ENCODE measurements at regions not wholly inside any gene's neighbourhood (a gene's known extent, or its start where the extent isn't known, plus 50 kb on each side); places are given as distances from the start of the nearest gene placed in this dataset.

DNA sequence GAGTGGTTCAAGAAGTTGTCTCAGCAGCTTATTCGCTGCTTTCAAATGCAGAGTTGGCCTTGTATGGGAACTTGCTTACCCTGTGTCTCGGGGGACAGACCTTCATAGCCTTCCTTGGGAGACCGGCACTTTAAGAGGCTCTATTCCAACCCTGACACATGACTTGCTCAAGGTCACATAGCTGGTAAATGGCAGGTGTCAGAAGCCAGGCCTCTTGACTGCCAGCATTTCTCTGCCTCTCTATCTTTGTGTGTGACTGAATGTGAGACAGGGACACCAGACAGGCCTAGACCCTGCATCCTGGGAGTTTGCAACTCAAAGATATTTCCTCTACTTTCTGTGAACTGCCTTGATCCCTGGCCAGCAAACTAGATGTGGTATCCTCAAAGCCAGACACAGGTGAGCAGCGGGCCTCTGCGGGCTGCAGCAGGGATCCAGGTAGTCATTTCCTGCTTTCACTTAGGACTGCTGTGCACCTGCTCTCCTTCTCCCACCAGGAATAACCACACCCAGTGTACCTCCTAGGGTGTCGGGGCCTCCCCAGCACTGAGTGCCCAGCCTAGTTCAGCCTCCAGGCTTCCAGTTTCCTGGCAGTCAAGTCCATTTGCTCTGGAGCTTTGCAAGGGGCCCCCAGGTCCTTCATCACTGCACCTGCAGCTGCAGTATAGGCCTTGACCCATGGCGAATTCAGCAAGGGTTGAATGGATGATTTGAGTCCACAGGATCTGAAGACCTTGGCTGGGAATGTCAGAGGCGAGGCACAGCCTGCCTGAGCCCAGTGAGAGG is 116.6 kb upstream of the TNRC6C start:
- no peak overlapping the region for H3K4me3 Mint-ChIP-seq
- no peaks in the 10 kb centered on the region for H3K36me3 Mint-ChIP-seq
- no peak for DNase-seq (ENCODE audit: low spot score)
- ATAC-seq = no peak
- ChIA-PET CTCF (no interaction called here), POLR2A (interaction anchor here (0.7 kb wide), 1 partner anchor 61 kb away, joined by 3 read pairs; no protein-coding TSS in a partner anchor)
- no peaks in the 10 kb centered on the region; the same call in 1 of the 2 replicates for H3K27me3 Mint-ChIP-seq (ENCODE audit: low read depth)
- no peaks in the 10 kb centered on the region for H3K9me3 Mint-ChIP-seq
- TF ChIP-seq, protein P1, sequence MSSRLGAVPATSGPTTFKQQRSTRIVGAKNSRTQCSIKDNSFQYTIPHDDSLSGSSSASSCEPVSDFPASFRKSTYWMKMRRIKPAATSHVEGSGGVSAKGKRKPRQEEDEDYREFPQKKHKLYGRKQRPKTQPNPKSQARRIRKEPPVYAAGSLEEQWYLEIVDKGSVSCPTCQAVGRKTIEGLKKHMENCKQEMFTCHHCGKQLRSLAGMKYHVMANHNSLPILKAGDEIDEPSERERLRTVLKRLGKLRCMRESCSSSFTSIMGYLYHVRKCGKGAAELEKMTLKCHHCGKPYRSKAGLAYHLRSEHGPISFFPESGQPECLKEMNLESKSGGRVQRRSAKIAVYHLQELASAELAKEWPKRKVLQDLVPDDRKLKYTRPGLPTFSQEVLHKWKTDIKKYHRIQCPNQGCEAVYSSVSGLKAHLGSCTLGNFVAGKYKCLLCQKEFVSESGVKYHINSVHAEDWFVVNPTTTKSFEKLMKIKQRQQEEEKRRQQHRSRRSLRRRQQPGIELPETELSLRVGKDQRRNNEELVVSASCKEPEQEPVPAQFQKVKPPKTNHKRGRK (CRISPR knock-in tag; IDR thresholded peaks at IDR 0.05; ENCODE audit: borderline replicate concordance) = no peak
- TF ChIP-seq, protein P2, sequence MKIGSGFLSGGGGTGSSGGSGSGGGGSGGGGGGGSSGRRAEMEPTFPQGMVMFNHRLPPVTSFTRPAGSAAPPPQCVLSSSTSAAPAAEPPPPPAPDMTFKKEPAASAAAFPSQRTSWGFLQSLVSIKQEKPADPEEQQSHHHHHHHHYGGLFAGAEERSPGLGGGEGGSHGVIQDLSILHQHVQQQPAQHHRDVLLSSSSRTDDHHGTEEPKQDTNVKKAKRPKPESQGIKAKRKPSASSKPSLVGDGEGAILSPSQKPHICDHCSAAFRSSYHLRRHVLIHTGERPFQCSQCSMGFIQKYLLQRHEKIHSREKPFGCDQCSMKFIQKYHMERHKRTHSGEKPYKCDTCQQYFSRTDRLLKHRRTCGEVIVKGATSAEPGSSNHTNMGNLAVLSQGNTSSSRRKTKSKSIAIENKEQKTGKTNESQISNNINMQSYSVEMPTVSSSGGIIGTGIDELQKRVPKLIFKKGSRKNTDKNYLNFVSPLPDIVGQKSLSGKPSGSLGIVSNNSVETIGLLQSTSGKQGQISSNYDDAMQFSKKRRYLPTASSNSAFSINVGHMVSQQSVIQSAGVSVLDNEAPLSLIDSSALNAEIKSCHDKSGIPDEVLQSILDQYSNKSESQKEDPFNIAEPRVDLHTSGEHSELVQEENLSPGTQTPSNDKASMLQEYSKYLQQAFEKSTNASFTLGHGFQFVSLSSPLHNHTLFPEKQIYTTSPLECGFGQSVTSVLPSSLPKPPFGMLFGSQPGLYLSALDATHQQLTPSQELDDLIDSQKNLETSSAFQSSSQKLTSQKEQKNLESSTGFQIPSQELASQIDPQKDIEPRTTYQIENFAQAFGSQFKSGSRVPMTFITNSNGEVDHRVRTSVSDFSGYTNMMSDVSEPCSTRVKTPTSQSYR (CRISPR knock-in tag; IDR thresholded peaks at IDR 0.05) = no peak
- TF ChIP-seq, protein P3, sequence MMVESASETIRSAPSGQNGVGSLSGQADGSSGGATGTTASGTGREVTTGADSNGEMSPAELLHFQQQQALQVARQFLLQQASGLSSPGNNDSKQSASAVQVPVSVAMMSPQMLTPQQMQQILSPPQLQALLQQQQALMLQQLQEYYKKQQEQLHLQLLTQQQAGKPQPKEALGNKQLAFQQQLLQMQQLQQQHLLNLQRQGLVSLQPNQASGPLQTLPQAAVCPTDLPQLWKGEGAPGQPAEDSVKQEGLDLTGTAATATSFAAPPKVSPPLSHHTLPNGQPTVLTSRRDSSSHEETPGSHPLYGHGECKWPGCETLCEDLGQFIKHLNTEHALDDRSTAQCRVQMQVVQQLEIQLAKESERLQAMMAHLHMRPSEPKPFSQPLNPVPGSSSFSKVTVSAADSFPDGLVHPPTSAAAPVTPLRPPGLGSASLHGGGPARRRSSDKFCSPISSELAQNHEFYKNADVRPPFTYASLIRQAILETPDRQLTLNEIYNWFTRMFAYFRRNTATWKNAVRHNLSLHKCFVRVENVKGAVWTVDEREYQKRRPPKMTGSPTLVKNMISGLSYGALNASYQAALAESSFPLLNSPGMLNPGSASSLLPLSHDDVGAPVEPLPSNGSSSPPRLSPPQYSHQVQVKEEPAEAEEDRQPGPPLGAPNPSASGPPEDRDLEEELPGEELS (CRISPR knock-in tag; IDR thresholded peaks at IDR 0.05) = no peak
- TF ChIP-seq GTF2I (CRISPR knock-in tag; conservative IDR thresholded peaks at IDR 0.05) (no peak), ZNF416 (CRISPR knock-in tag; IDR thresholded peaks at IDR 0.05) (no peak), ZNF219 (CRISPR knock-in tag; IDR thresholded peaks at IDR 0.05; ENCODE audit: borderline replicate concordance) (no peak), ESRRA (CRISPR knock-in tag; IDR thresholded peaks at IDR 0.05; ENCODE audit: borderline replicate concordance) (no peak), NR1H2 (CRISPR knock-in tag; IDR thresholded peaks at IDR 0.05) (no peak)
- TF ChIP-seq, protein P4, sequence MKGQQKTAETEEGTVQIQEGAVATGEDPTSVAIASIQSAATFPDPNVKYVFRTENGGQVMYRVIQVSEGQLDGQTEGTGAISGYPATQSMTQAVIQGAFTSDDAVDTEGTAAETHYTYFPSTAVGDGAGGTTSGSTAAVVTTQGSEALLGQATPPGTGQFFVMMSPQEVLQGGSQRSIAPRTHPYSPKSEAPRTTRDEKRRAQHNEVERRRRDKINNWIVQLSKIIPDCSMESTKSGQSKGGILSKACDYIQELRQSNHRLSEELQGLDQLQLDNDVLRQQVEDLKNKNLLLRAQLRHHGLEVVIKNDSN (CRISPR knock-in tag; IDR thresholded peaks at IDR 0.05) = no peak
- TF ChIP-seq, protein P5, sequence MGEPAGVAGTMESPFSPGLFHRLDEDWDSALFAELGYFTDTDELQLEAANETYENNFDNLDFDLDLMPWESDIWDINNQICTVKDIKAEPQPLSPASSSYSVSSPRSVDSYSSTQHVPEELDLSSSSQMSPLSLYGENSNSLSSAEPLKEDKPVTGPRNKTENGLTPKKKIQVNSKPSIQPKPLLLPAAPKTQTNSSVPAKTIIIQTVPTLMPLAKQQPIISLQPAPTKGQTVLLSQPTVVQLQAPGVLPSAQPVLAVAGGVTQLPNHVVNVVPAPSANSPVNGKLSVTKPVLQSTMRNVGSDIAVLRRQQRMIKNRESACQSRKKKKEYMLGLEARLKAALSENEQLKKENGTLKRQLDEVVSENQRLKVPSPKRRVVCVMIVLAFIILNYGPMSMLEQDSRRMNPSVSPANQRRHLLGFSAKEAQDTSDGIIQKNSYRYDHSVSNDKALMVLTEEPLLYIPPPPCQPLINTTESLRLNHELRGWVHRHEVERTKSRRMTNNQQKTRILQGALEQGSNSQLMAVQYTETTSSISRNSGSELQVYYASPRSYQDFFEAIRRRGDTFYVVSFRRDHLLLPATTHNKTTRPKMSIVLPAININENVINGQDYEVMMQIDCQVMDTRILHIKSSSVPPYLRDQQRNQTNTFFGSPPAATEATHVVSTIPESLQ (CRISPR knock-in tag; IDR thresholded peaks at IDR 0.05) = no peak
- TF ChIP-seq, protein P6, sequence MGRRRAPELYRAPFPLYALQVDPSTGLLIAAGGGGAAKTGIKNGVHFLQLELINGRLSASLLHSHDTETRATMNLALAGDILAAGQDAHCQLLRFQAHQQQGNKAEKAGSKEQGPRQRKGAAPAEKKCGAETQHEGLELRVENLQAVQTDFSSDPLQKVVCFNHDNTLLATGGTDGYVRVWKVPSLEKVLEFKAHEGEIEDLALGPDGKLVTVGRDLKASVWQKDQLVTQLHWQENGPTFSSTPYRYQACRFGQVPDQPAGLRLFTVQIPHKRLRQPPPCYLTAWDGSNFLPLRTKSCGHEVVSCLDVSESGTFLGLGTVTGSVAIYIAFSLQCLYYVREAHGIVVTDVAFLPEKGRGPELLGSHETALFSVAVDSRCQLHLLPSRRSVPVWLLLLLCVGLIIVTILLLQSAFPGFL (CRISPR knock-in tag; IDR thresholded peaks at IDR 0.05; ENCODE audit: borderline replicate concordance) = no peak
- H3K4me1 Mint-ChIP-seq = peaks cover 27% of the 10 kb centered on the region
- H3K27ac Mint-ChIP-seq = no peak overlapping the region

DNA sequence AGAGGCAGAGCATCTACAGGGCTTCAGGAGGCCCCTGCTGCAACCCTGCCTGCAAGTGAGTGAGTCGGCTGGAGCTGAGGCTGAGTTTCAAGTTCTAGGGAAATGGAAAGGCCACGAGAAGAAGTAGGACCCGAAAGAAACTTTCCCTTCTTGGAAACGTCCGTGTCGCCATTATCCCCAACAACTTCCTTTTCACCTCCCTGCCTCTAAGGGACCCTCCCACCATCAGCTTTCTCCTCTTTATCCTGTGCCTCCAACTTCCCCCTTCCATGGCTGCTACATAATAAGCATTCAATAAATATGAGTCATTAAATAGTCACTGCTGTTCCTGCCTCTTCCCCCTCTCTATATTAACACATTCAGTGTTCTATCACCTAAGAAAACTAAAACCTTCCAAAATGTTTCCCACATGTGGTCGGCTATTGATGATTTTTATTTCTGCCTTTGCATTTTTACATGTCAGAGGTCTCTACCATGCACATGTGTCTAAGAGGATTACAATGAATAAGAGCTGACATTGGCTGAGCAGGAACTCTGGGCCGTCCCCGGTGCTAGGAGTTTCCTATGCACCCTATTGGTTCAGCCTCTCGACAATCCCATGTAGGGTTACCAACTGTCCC is 115.9 kb upstream of the TNRC6C start:
- DNase-seq (ENCODE audit: low spot score) = peak; percentile 8
- CTCF ChIA-PET = interaction anchor here (1.3 kb wide), 1 partner anchor 50 kb away, joined by 3 read pairs; no protein-coding TSS in a partner anchor
- Mint-ChIP-seq H3K36me3 (no peaks in the 10 kb centered on the region), H3K27me3 (ENCODE audit: low read depth) (no peaks in the 10 kb centered on the region; the same call in 1 of the 2 replicates), H3K27ac (no peak overlapping the region), H3K4me3 (no peak overlapping the region), H3K9me3 (no peaks in the 10 kb centered on the region), H3K4me1 (peaks cover 27% of the 10 kb centered on the region)
- POLR2A ChIA-PET = interaction anchor here (0.7 kb wide), 1 partner anchor 60 kb away, joined by 3 read pairs; no protein-coding TSS in a partner anchor
- ATAC-seq = no peak
- TF ChIP-seq HMGA2 (CRISPR knock-in tag; IDR thresholded peaks at IDR 0.05) (no peak), EMX1 (CRISPR knock-in tag; IDR thresholded peaks at IDR 0.05) (no peak), FOXP1 (CRISPR knock-in tag; IDR thresholded peaks at IDR 0.05; ENCODE audit: borderline replicate concordance) (no peak), GTF2I (CRISPR knock-in tag; conservative IDR thresholded peaks at IDR 0.05) (no peak), ELF4 (CRISPR knock-in tag; IDR thresholded peaks at IDR 0.05; ENCODE audit: low read depth) (no peak)
- TF ChIP-seq, protein P5 (CRISPR knock-in tag; IDR thresholded peaks at IDR 0.05) = no peak
- TF ChIP-seq, protein P7, sequence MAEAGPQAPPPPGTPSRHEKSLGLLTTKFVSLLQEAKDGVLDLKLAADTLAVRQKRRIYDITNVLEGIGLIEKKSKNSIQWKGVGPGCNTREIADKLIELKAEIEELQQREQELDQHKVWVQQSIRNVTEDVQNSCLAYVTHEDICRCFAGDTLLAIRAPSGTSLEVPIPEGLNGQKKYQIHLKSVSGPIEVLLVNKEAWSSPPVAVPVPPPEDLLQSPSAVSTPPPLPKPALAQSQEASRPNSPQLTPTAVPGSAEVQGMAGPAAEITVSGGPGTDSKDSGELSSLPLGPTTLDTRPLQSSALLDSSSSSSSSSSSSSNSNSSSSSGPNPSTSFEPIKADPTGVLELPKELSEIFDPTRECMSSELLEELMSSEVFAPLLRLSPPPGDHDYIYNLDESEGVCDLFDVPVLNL (CRISPR knock-in tag; IDR thresholded peaks at IDR 0.05; ENCODE audit: borderline replicate concordance, low read depth) = no peak
- TF ChIP-seq, protein P8, sequence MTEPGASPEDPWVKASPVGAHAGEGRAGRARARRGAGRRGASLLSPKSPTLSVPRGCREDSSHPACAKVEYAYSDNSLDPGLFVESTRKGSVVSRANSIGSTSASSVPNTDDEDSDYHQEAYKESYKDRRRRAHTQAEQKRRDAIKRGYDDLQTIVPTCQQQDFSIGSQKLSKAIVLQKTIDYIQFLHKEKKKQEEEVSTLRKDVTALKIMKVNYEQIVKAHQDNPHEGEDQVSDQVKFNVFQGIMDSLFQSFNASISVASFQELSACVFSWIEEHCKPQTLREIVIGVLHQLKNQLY (CRISPR knock-in tag; IDR thresholded peaks at IDR 0.05) = no peak

All from WTC11 (cell line).